SK-N-SH (cell line): ENCODE measurements at regions not wholly inside any gene's neighbourhood (a gene's known extent, or its start where the extent isn't known, plus 50 kb on each side); places are given as distances from the start of the nearest gene placed in this dataset.

Source experiments
- CTCF ChIA-PET: fragments of 300-600, 350-600 bp; formaldehyde crosslinking; extraction: SDS; loops from one replicate; lab custom pipeline; 2021; lab: Yijun Ruan, JAX
- POLR2A ChIA-PET: fragments of 350-600 bp; sonication (Branson Sonifier 250); formaldehyde crosslinking; extraction: SDS; loops from one replicate; lab custom pipeline; 2020; ENCODE audit warnings: antibody characterized with exemption, inconsistent platforms; lab: Yijun Ruan, JAX
- DNase-seq: peaks from one replicate; pipeline ENCODE4 v3.0.0; 2012
- H2AFZ ChIP-seq: fragments of 200-600 bp; sonication (generic); 2 replicates; pipeline ENCODE4 v1.8.1; 2016; ENCODE audit warnings: antibody characterized with exemption, mild to moderate bottlenecking, low read depth
- H3F3A ChIP-seq: fragments of 200-600 bp; sonication (generic); replicated peaks from 2 replicates; pipeline ENCODE3; 2016; ENCODE audit warnings: antibody characterized with exemption, mild to moderate bottlenecking; ENCODE audit not compliant: insufficient read depth
- H3K27ac ChIP-seq, 2 experiments: fragments of 200-500 bp in 1 of 2; fragments of 200-600 bp in 1 of 2; sonication (Bioruptor generic) in 1 of 2; sonication (generic), shearing (Covaris generic) in 1 of 2; 2 replicates each; pipeline versions ENCODE4 v1.5.1 to v1.6.1; 2014 to 2016; ENCODE audit warnings: low read depth in 2 of 2, inconsistent platforms in 1 of 2, low read length in 1 of 2, mild to moderate bottlenecking in 1 of 2, mixed read lengths in 1 of 2
- H3K27me3 ChIP-seq: fragments of 200-600 bp; sonication (generic), shearing (Covaris generic); 2 replicates; pipeline ENCODE4 v1.6.1; 2016; ENCODE audit warnings: mixed run types; ENCODE audit not compliant: insufficient read depth
- H3K36me3 ChIP-seq, 2 experiments: fragments of 200-500 bp in 1 of 2; fragments of 200-600 bp in 1 of 2; sonication (Bioruptor generic) in 1 of 2; sonication (generic) in 1 of 2; replicated peaks in 1 of 2; 2 replicates each; pipeline versions ENCODE3 to v1.5.1; 2014 to 2016; ENCODE audit warnings: low read length in 1 of 2, mild to moderate bottlenecking in 1 of 2; ENCODE audit not compliant: insufficient read depth in 2 of 2, control insufficient read depth in 1 of 2
- H3K4me1 ChIP-seq, 2 experiments: fragments of 200-500 bp in 1 of 2; fragments of 200-600 bp in 1 of 2; sonication (Bioruptor generic) in 1 of 2; sonication (generic), shearing (Covaris generic) in 1 of 2; 2 replicates each; pipeline versions ENCODE4 v1.5.1 to v1.6.1; 2014 to 2016; ENCODE audit warnings: low read depth in 1 of 2, low read length in 1 of 2, mixed run types in 1 of 2; ENCODE audit not compliant: insufficient read depth in 2 of 2, control insufficient read depth in 1 of 2
- H3K4me2 ChIP-seq: fragments of 200-600 bp; sonication (generic), shearing (Covaris generic); 2 replicates; pipeline ENCODE4 v1.6.1; 2017; ENCODE audit warnings: mixed run types
- H3K4me3 ChIP-seq, 2 experiments: fragments of 200-500 bp in 1 of 2; fragments of 200-600 bp in 1 of 2; sonication (Bioruptor generic) in 1 of 2; sonication (generic), shearing (Covaris generic) in 1 of 2; 2 replicates each; pipeline versions ENCODE4 v1.5.1 to v1.8.1; 2014 to 2016; ENCODE audit warnings: low read depth in 2 of 2, inconsistent platforms in 1 of 2, low read length in 1 of 2, mild to moderate bottlenecking in 1 of 2, mixed read lengths in 1 of 2, moderate library complexity in 1 of 2
- H3K79me2 ChIP-seq: fragments of 200-600 bp; sonication (generic); 2 replicates; pipeline ENCODE4 v1.8.1; 2017; ENCODE audit warnings: mild to moderate bottlenecking; ENCODE audit not compliant: insufficient read depth
- H3K9ac ChIP-seq: fragments of 200-600 bp; sonication (generic); 2 replicates; pipeline ENCODE4 v1.6.1; 2017; ENCODE audit warnings: mixed run types
- H3K9me2 ChIP-seq: fragments of 200-600 bp; sonication (generic); 2 replicates; pipeline ENCODE4 v1.6.1; 2017; ENCODE audit warnings: mixed run types
- H3K9me3 ChIP-seq: fragments of 200-600 bp; sonication (generic); 2 replicates; pipeline ENCODE4 v1.6.1; 2017; ENCODE audit warnings: mixed run types, mild to moderate bottlenecking, moderate library complexity
- H4K20me1 ChIP-seq: fragments of 200-600 bp; sonication (generic); 2 replicates; pipeline ENCODE4 v1.6.1; 2017; ENCODE audit warnings: mild to moderate bottlenecking, mixed run types; ENCODE audit not compliant: insufficient read depth
- CHD2 ChIP-seq: fragments of 150-350 bp; IDR thresholded peaks from 2 replicates; pipeline ENCODE4 v1.6.1; 2018; ENCODE audit warnings: low read length; ENCODE audit not compliant: partially characterized antibody
- ELF1 ChIP-seq: IDR thresholded peaks from 2 replicates; pipeline ENCODE4 v1.4.0; 2012
- FOSL2 ChIP-seq: IDR thresholded peaks from 2 replicates; pipeline ENCODE4 v1.4.0; 2012; ENCODE audit warnings: low read depth, mild to moderate bottlenecking, moderate library complexity, borderline replicate concordance
- GABPA ChIP-seq: IDR thresholded peaks from 2 replicates; pipeline ENCODE4 v1.4.0; 2012; ENCODE audit warnings: low read depth, mild to moderate bottlenecking
- GATA2 ChIP-seq: sonication (generic); formaldehyde crosslinking; IDR thresholded peaks from 2 replicates; pipeline ENCODE4 v1.5.0; 2020; ENCODE audit warnings: mild to moderate bottlenecking, missing genetic modification reagents
- MEF2A ChIP-seq: IDR thresholded peaks from 2 replicates; pipeline ENCODE4 v1.4.0; 2012; ENCODE audit warnings: low read depth, borderline replicate concordance
- NFIC ChIP-seq: IDR thresholded peaks from 2 replicates; pipeline ENCODE4 v1.4.0; 2012; ENCODE audit warnings: borderline replicate concordance
- RAD21 ChIP-seq: IDR thresholded peaks from 2 replicates; pipeline ENCODE4 v1.6.1; 2012; ENCODE audit warnings: mild to moderate bottlenecking, low read length
- RFX5 ChIP-seq: IDR thresholded peaks from 2 replicates; pipeline ENCODE4 v1.6.1; 2012; ENCODE audit warnings: mild to moderate bottlenecking, improper control_type of control experiment, low read length
- SIN3A ChIP-seq: IDR thresholded peaks from 2 replicates; pipeline ENCODE4 v1.6.1; 2012; ENCODE audit warnings: low read depth, mild to moderate bottlenecking, low read length, moderate library complexity, borderline replicate concordance
- TCF12 ChIP-seq: IDR thresholded peaks from 2 replicates; pipeline ENCODE4 v1.4.0; 2012
- TEAD4 ChIP-seq: IDR thresholded peaks from 2 replicates; pipeline ENCODE4 v1.4.0; 2012; ENCODE audit warnings: mild to moderate bottlenecking, borderline replicate concordance; ENCODE audit not compliant: insufficient read depth
- WGBS: methylation state at CpG from one replicate; pipeline ENCODE4 v1.1.6; 2017; ENCODE audit warnings: low lambda C conversion rate; 5-methylcytosine and 5-hydroxymethylcytosine counted together
- TF ChIP-seq, protein P1 (sequence below): fragments of 150-350 bp; IDR thresholded peaks from 2 replicates; pipeline ENCODE4 v1.6.1; 2016; ENCODE audit warnings: mild to moderate bottlenecking, low read depth, low read length
- TF ChIP-seq, protein P2 (sequence below): fragments of 150-350 bp; IDR thresholded peaks from 2 replicates; pipeline ENCODE4 v1.6.1; 2017; ENCODE audit warnings: antibody characterized with exemption, low read length, low read depth, borderline replicate concordance
- TF ChIP-seq, protein P3 (sequence below): IDR thresholded peaks from 2 replicates; pipeline ENCODE4 v1.4.0; 2012; ENCODE audit warnings: low read depth, borderline replicate concordance
- TF ChIP-seq, protein P4 (sequence below): IDR thresholded peaks from 2 replicates; pipeline ENCODE4; 2012
- TF ChIP-seq, protein P5 (sequence below): IDR thresholded peaks from 2 replicates; pipeline ENCODE4 v1.4.0; 2012; ENCODE audit warnings: low read depth
- TF ChIP-seq, protein P6 (sequence below): IDR thresholded peaks from 2 replicates; pipeline ENCODE4 v1.6.1; 2012; ENCODE audit warnings: mild to moderate bottlenecking, low read depth, low read length, moderate library complexity
- TF ChIP-seq, protein P7 (sequence below): fragments of 200-600 bp; sonication (generic); IDR thresholded peaks from 2 replicates; pipeline ENCODE4 v1.6.1; 2017; ENCODE audit warnings: antibody characterized with exemption, mild to moderate bottlenecking, moderate library complexity

DNA sequence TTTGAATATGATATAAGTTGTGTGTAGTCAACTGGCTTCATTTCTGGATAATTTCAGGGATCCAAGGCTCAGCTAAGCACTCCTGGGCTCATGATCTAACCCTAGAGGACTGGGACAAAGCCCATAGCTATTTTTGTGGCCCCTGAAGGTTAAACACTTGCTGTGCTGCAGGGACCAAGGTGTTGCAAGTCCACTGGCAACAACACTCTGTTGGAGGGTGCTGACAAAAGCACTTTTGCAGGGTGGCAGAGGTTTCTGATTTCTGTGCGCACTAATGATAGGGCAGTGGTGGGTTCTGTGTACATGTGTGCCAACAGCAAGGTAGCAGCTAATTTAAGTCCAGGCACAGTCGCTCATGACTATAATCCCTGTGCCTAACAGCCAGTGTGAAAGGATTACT is 445.3 kb upstream of the SYNCRIP start (continued):
- TF ChIP-seq, protein P1, sequence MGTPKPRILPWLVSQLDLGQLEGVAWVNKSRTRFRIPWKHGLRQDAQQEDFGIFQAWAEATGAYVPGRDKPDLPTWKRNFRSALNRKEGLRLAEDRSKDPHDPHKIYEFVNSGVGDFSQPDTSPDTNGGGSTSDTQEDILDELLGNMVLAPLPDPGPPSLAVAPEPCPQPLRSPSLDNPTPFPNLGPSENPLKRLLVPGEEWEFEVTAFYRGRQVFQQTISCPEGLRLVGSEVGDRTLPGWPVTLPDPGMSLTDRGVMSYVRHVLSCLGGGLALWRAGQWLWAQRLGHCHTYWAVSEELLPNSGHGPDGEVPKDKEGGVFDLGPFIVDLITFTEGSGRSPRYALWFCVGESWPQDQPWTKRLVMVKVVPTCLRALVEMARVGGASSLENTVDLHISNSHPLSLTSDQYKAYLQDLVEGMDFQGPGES = no peak
- TF ChIP-seq ELF1 (no peak), RAD21 (no peak), GATA2 (CRISPR knock-in tag) (no peak), RFX5 (no peak)

DNA sequence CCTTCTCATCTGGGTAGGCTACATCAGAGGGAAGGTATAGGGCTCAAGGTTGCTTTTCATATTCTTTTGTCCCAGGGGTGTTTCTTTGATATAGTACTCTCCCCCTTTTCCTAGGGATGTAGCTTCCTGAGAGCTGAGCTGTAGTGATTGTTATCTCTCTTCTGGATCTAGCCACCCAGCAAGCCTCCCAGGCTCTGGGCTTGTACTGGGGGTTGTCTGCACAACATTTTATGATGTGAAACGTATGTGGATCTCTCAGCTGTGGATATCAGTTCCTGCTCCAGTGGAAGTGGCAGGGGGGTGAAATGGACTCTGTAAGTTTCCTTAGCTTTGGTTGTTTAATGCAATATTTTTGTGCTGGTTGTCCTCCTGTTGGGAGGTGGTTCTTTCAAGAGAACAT is 437.3 kb upstream of the SYNCRIP start:
- TF ChIP-seq FOSL2 = no peak
- TF ChIP-seq TCF12 = no peak
- TF ChIP-seq SIN3A = no peak
- no peak for TF ChIP-seq RAD21
- TF ChIP-seq NFIC = no peak
- TF ChIP-seq, protein P2, sequence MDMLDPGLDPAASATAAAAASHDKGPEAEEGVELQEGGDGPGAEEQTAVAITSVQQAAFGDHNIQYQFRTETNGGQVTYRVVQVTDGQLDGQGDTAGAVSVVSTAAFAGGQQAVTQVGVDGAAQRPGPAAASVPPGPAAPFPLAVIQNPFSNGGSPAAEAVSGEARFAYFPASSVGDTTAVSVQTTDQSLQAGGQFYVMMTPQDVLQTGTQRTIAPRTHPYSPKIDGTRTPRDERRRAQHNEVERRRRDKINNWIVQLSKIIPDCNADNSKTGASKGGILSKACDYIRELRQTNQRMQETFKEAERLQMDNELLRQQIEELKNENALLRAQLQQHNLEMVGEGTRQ = no peak
- TF ChIP-seq, protein P1 = no peak
- TF ChIP-seq, protein P3, sequence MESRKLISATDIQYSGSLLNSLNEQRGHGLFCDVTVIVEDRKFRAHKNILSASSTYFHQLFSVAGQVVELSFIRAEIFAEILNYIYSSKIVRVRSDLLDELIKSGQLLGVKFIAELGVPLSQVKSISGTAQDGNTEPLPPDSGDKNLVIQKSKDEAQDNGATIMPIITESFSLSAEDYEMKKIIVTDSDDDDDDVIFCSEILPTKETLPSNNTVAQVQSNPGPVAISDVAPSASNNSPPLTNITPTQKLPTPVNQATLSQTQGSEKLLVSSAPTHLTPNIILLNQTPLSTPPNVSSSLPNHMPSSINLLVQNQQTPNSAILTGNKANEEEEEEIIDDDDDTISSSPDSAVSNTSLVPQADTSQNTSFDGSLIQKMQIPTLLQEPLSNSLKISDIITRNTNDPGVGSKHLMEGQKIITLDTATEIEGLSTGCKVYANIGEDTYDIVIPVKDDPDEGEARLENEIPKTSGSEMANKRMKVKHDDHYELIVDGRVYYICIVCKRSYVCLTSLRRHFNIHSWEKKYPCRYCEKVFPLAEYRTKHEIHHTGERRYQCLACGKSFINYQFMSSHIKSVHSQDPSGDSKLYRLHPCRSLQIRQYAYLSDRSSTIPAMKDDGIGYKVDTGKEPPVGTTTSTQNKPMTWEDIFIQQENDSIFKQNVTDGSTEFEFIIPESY = no peak
- TF ChIP-seq GATA2 (CRISPR knock-in tag) = no peak
- no peak for TF ChIP-seq GABPA
- no peak for TF ChIP-seq ELF1
- TF ChIP-seq, protein P4, sequence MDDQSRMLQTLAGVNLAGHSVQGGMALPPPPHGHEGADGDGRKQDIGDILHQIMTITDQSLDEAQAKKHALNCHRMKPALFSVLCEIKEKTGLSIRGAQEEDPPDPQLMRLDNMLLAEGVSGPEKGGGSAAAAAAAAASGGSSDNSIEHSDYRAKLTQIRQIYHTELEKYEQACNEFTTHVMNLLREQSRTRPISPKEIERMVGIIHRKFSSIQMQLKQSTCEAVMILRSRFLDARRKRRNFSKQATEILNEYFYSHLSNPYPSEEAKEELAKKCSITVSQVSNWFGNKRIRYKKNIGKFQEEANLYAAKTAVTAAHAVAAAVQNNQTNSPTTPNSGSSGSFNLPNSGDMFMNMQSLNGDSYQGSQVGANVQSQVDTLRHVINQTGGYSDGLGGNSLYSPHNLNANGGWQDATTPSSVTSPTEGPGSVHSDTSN = no peak
- no peak for TF ChIP-seq MEF2A
- TF ChIP-seq, protein P5, sequence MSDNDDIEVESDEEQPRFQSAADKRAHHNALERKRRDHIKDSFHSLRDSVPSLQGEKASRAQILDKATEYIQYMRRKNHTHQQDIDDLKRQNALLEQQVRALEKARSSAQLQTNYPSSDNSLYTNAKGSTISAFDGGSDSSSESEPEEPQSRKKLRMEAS = no peak
- no peak for TF ChIP-seq CHD2
- TF ChIP-seq TEAD4 = no peak
- TF ChIP-seq, protein P6, sequence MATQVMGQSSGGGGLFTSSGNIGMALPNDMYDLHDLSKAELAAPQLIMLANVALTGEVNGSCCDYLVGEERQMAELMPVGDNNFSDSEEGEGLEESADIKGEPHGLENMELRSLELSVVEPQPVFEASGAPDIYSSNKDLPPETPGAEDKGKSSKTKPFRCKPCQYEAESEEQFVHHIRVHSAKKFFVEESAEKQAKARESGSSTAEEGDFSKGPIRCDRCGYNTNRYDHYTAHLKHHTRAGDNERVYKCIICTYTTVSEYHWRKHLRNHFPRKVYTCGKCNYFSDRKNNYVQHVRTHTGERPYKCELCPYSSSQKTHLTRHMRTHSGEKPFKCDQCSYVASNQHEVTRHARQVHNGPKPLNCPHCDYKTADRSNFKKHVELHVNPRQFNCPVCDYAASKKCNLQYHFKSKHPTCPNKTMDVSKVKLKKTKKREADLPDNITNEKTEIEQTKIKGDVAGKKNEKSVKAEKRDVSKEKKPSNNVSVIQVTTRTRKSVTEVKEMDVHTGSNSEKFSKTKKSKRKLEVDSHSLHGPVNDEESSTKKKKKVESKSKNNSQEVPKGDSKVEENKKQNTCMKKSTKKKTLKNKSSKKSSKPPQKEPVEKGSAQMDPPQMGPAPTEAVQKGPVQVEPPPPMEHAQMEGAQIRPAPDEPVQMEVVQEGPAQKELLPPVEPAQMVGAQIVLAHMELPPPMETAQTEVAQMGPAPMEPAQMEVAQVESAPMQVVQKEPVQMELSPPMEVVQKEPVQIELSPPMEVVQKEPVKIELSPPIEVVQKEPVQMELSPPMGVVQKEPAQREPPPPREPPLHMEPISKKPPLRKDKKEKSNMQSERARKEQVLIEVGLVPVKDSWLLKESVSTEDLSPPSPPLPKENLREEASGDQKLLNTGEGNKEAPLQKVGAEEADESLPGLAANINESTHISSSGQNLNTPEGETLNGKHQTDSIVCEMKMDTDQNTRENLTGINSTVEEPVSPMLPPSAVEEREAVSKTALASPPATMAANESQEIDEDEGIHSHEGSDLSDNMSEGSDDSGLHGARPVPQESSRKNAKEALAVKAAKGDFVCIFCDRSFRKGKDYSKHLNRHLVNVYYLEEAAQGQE = no peak
- TF ChIP-seq, protein P7, sequence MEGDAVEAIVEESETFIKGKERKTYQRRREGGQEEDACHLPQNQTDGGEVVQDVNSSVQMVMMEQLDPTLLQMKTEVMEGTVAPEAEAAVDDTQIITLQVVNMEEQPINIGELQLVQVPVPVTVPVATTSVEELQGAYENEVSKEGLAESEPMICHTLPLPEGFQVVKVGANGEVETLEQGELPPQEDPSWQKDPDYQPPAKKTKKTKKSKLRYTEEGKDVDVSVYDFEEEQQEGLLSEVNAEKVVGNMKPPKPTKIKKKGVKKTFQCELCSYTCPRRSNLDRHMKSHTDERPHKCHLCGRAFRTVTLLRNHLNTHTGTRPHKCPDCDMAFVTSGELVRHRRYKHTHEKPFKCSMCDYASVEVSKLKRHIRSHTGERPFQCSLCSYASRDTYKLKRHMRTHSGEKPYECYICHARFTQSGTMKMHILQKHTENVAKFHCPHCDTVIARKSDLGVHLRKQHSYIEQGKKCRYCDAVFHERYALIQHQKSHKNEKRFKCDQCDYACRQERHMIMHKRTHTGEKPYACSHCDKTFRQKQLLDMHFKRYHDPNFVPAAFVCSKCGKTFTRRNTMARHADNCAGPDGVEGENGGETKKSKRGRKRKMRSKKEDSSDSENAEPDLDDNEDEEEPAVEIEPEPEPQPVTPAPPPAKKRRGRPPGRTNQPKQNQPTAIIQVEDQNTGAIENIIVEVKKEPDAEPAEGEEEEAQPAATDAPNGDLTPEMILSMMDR = no peak
- TF ChIP-seq, all 33 proteins: peak for 0
- Histone ChIP-seq H3K36me3 (no peaks in the 10 kb centered on the region), H2AFZ (no peak overlapping the region), H4K20me1 (no peaks in the 10 kb centered on the region), H3K27ac (no peak overlapping the region), H3K9me3 (no peaks in the 10 kb centered on the region), H3K4me1 (no peaks in the 10 kb centered on the region), H3K9me2 (no peaks in the 10 kb centered on the region), H3K4me3 (no peak overlapping the region), H3K9ac (no peak overlapping the region), H3F3A (no peaks in the 10 kb centered on the region), H3K27me3 (no peaks in the 10 kb centered on the region), H3K4me2 (no peak overlapping the region), H3K79me2 (no peaks in the 10 kb centered on the region)
- no peak for DNase-seq
- CTCF ChIA-PET = no interaction called here
- POLR2A ChIA-PET = no interaction called here
- 0% methylated on average over 1 of the region's 1 CpG for WGBS
